ENCODE measurements at regions not wholly inside any gene's neighbourhood (a gene's known extent, or its start where the extent isn't known, plus 50 kb on each side); places are given as distances from the start of the nearest gene placed in this dataset.
"Not testable (repeated sequence)": the region's sequence is repeated elsewhere in the genome, so short reads cannot be mapped to it uniquely, and the experiment has no call there.

DNA sequence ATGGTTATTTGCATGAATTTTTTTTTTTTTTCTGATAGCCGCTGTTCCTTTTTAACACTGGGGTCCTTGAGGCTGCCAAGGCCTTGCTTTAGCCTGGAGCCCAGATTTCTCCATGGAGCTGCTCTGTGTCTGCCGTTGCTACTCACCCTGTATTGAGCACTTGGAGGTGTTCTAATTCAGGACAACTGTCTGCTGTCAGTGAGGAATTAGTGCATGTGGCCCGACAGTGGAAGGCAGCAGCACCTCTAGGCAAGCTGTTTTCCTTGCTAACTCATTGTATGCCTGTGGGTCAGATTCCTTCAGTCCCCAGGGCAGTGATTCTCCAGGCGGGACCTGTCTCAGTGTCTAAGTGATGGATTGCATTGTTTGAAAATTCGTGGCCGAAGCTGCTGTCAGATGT, 147.7 kb upstream of the DPP10 start:
- no peaks in the 10 kb centered on the region for H3K9me3 ChIP-seq
- H3K27ac ChIP-seq = no peak overlapping the region
- CTCF ChIA-PET = interaction anchor here (0.6 kb wide), 1 partner anchor 15 kb away, joined by 3 read pairs; no protein-coding TSS in a partner anchor
- 3% methylated on average over 6 of the region's 6 CpGs for WGBS (ENCODE audit: missing lambda C conversion rate)
- ATAC-seq = no peak
- no peaks in the 10 kb centered on the region for H3K4me1 ChIP-seq
- no peak for TF ChIP-seq TFCP2L1 (CRISPR knock-in tag; IDR thresholded peaks at IDR 0.05)
- no peak for TF ChIP-seq MAFK (IDR thresholded peaks at IDR 0.05; ENCODE audit: partially characterized antibody)
- TF ChIP-seq CEBPB (IDR thresholded peaks at IDR 0.05) = no peak
- no peak for TF ChIP-seq EHMT2 (IDR thresholded peaks at IDR 0.05; ENCODE audit: low read depth)
- H3K4me2 ChIP-seq = no peak overlapping the region
- no peak for FAIRE-seq
- no peak for DNase-seq (ENCODE audit: low read depth in 1 of 2, low spot score in 1 of 2)
- no peak overlapping the region for H3K4me3 ChIP-seq
- POLR2A ChIA-PET = no interaction called here

DNA sequence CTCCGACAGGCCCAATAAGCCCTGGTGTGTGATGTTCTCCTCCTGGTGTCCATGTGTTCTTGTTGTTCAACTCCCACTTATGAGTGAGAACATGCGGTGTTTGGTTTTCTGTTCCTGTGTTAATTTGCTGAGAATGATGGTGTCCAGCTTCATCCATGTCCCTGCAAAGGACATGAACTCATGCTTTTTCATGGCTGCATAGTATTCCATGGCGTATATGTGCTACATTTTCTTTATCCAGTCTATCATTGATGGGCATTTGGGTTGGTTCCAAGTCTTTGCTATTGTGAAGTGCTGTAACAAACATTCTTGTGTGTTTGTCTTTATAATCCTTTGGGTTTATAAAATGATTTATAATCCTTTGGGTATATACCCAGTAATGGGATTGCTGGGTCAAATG, 142.1 kb upstream of the DPP10 start:
- POLR2A ChIA-PET; H3K4me3 ChIP-seq; H3K4me2 ChIP-seq; H3K27ac ChIP-seq; H3K9me3 ChIP-seq; FAIRE-seq; DNase-seq (ENCODE audit: low read depth in 1 of 2, low spot score in 1 of 2); CTCF ChIA-PET; H3K4me1 ChIP-seq; ATAC-seq: not testable (repeated sequence)
- 43% methylated on average over 3 of the region's 3 CpGs for WGBS (ENCODE audit: missing lambda C conversion rate)

DNA sequence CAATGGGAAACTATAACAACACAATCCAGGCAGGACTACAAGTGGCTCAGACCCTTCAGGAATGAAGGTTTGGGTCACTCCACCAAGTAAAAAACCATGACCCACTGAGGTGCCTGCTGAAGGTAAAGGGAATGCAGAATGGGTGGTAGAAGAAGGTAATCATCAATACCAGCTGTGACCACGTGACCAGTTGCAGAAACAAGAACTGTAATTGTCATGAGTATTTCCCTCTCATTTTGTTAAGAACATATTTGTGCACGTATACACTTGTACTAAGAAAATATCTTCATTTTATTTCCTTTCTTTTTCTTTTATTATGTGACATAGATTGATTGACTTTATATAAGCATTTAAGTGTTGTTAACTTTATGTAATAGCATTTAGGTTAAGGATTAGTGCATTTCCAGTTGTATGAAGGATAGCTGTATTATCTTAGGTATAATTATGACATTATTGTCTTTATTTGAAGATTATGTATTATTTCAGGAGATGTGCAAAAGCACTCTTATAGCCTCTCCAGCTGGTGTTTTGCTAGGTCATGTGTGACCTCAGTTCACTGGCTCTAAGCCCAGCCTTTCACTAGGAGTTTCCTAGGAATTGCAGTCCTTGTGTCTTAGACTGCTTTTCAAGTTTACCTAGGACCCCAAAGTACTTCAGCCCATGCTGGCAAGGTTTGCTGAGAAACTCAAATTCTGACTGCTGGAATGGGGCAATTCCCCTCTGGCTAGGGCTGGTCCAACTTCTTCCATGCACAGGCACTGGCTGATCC, 125.7 kb upstream of the DPP10 start:
- no peak overlapping the region for H3K4me2 ChIP-seq
- H3K4me3 ChIP-seq = no peak overlapping the region
- no peaks in the 10 kb centered on the region for H3K4me1 ChIP-seq
- 1% methylated on average over 2 of the region's 2 CpGs for WGBS (ENCODE audit: missing lambda C conversion rate)
- FAIRE-seq = no peak
- DNase-seq (ENCODE audit: low read depth in 1 of 2, low spot score in 1 of 2) = no peak
- H3K27ac ChIP-seq = no peak overlapping the region
- ChIA-PET CTCF (no interaction called here), POLR2A (no interaction called here)
- H3K9me3 ChIP-seq = no peaks in the 10 kb centered on the region
- ATAC-seq = no peak
- no peak for TF ChIP-seq PHF8 (IDR thresholded peaks at IDR 0.05; ENCODE audit: borderline replicate concordance, low read depth)
- TF ChIP-seq, protein P1, sequence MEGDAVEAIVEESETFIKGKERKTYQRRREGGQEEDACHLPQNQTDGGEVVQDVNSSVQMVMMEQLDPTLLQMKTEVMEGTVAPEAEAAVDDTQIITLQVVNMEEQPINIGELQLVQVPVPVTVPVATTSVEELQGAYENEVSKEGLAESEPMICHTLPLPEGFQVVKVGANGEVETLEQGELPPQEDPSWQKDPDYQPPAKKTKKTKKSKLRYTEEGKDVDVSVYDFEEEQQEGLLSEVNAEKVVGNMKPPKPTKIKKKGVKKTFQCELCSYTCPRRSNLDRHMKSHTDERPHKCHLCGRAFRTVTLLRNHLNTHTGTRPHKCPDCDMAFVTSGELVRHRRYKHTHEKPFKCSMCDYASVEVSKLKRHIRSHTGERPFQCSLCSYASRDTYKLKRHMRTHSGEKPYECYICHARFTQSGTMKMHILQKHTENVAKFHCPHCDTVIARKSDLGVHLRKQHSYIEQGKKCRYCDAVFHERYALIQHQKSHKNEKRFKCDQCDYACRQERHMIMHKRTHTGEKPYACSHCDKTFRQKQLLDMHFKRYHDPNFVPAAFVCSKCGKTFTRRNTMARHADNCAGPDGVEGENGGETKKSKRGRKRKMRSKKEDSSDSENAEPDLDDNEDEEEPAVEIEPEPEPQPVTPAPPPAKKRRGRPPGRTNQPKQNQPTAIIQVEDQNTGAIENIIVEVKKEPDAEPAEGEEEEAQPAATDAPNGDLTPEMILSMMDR (IDR thresholded peaks at IDR 0.05) = no peak
- no peak for TF ChIP-seq FOXS1 (CRISPR knock-in tag; IDR thresholded peaks at IDR 0.05)
- no peak for TF ChIP-seq CBX8 (IDR thresholded peaks at IDR 0.05)
- TF ChIP-seq, protein P2, sequence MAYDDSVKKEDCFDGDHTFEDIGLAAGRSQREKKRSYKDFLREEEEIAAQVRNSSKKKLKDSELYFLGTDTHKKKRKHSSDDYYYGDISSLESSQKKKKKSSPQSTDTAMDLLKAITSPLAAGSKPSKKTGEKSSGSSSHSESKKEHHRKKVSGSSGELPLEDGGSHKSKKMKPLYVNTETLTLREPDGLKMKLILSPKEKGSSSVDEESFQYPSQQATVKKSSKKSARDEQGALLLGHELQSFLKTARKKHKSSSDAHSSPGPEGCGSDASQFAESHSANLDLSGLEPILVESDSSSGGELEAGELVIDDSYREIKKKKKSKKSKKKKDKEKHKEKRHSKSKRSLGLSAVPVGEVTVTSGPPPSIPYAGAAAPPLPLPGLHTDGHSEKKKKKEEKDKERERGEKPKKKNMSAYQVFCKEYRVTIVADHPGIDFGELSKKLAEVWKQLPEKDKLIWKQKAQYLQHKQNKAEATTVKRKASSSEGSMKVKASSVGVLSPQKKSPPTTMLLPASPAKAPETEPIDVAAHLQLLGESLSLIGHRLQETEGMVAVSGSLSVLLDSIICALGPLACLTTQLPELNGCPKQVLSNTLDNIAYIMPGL (CRISPR knock-in tag; IDR thresholded peaks at IDR 0.05; ENCODE audit: borderline replicate concordance) = no peak

DNA sequence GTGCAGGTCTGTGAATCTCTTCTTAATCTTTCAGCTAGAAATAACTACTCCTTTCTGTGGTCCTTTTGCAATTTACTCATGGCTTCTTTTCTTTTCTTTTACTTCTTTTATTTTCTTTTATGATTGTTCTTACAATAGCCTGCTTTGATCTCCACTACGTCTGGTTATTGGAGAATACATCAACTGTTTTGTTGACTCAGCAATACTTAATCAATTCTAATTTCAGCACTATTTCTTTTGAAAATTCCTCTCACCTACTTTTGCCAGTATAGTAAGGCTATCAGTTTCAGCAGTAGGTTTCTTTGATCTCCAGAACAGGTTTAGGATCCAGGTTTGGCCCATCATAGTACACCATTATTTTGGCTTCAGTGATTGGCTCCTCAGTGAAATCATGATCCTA, 111.8 kb upstream of the DPP10 start:
- Histone ChIP-seq H3K4me2 (no peak overlapping the region), H3K9me3 (no peaks in the 10 kb centered on the region), H3K27ac (no peak overlapping the region), H3K4me1 (no peaks in the 10 kb centered on the region), H3K4me3 (no peak overlapping the region)
- ChIA-PET POLR2A (no interaction called here), CTCF (no interaction called here)
- 23% methylated on average over 1 of the region's 1 CpG for WGBS (ENCODE audit: missing lambda C conversion rate)
- peak; percentile 84 for TF ChIP-seq MAFK (IDR thresholded peaks at IDR 0.05; ENCODE audit: partially characterized antibody)
- TF ChIP-seq RARB (CRISPR knock-in tag; IDR thresholded peaks at IDR 0.05) = no peak
- ATAC-seq = no peak
- FAIRE-seq = no peak
- no peak for DNase-seq (ENCODE audit: low read depth in 1 of 2, low spot score in 1 of 2)

DNA sequence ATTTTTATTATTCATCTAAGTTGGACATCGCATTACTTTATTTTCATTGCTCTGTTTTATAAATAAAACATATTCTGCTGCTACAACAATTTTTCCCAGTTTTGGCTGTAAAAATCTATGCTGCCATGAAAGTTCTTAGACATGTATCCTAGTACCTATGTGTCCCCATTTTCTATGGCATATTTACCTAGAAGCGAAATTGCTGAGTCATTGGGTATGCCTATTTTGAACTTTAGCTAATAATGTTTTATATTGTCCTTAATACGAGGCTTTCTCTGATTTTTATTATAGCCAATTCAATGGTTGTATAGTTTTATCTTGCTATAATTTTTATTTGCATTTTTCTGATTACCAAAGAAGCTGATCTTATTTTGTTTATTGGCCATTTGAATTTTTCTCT, 110.5 kb upstream of the DPP10 start:
- H3K9me3 ChIP-seq = no peaks in the 10 kb centered on the region
- ATAC-seq = no peak
- CTCF ChIA-PET = no interaction called here
- DNase-seq (ENCODE audit: low read depth in 1 of 2, low spot score in 1 of 2) = peak in 1 of 2 experiments; percentile 2
- TF ChIP-seq CBX8 (IDR thresholded peaks at IDR 0.05) (no peak), EHMT2 (IDR thresholded peaks at IDR 0.05; ENCODE audit: low read depth) (no peak), CBX2 (IDR thresholded peaks at IDR 0.05; ENCODE audit: borderline replicate concordance, low read depth) (no peak), HOXB13 (CRISPR knock-in tag; IDR thresholded peaks at IDR 0.05; ENCODE audit: low read depth) (no peak), CEBPB (IDR thresholded peaks at IDR 0.05) (no peak), NPAS2 (CRISPR knock-in tag; IDR thresholded peaks at IDR 0.05; ENCODE audit: borderline replicate concordance) (no peak), HDAC2 (IDR thresholded peaks at IDR 0.05) (no peak), MAFK (IDR thresholded peaks at IDR 0.05; ENCODE audit: partially characterized antibody) (peak; percentile 87), NFE2L2 (conservative IDR thresholded peaks at IDR 0.05; ENCODE audit: low read length) (peak; percentile 92), SMC3 (IDR thresholded peaks at IDR 0.05) (no peak), TFCP2L1 (CRISPR knock-in tag; IDR thresholded peaks at IDR 0.05) (no peak)
- TF ChIP-seq, protein P3, sequence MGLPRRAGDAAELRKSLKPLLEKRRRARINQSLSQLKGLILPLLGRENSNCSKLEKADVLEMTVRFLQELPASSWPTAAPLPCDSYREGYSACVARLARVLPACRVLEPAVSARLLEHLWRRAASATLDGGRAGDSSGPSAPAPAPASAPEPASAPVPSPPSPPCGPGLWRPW (IDR thresholded peaks at IDR 0.05) = no peak
- TF ChIP-seq, protein P4, sequence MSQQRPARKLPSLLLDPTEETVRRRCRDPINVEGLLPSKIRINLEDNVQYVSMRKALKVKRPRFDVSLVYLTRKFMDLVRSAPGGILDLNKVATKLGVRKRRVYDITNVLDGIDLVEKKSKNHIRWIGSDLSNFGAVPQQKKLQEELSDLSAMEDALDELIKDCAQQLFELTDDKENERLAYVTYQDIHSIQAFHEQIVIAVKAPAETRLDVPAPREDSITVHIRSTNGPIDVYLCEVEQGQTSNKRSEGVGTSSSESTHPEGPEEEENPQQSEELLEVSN (IDR thresholded peaks at IDR 0.05; ENCODE audit: borderline replicate concordance, low read depth) = no peak
- H3K4me1 ChIP-seq = no peaks in the 10 kb centered on the region
- WGBS (ENCODE audit: missing lambda C conversion rate) = 35% methylated on average over 3 of the region's 3 CpGs
- FAIRE-seq = no peak
- POLR2A ChIA-PET = no interaction called here
- H3K4me3 ChIP-seq = no peak overlapping the region
- H3K4me2 ChIP-seq = no peak overlapping the region
- H3K27ac ChIP-seq = no peak overlapping the region

Data from A549 (cell line).